Mesenchymal stem cell (in vitro differentiated cells and primary cell): ENCODE measurements at regions not wholly inside any gene's neighbourhood (a gene's known extent, or its start where the extent isn't known, plus 50 kb on each side); places are given as distances from the start of the nearest gene placed in this dataset.

Source experiments
- DNase-seq: peaks from one replicate; pipeline ENCODE4 v3.0.0-alpha.2; 2013
- H2AFZ ChIP-seq: one replicate; pipeline ENCODE4 v1.6.1; 2013; ENCODE audit warnings: low read depth, mild to moderate bottlenecking, control low read depth, inconsistent platforms, low read length, moderate library complexity
- H2AK5ac ChIP-seq: 2 replicates; pipeline ENCODE4 v1.6.1; 2013; ENCODE audit warnings: low read length, moderate library complexity, mild to moderate bottlenecking, inconsistent platforms; ENCODE audit not compliant: severe bottlenecking
- H2BK120ac ChIP-seq: one replicate; pipeline ENCODE4 v1.6.1; 2013; ENCODE audit warnings: low read depth, mild to moderate bottlenecking, inconsistent platforms, low read length, moderate library complexity
- H2BK12ac ChIP-seq, 2 experiments: one replicate each; pipeline ENCODE4 v1.6.1; 2013; ENCODE audit warnings: inconsistent platforms in 2 of 2, low read length in 2 of 2, mild to moderate bottlenecking in 2 of 2, moderate library complexity in 2 of 2, control low read depth in 1 of 2
- H2BK15ac ChIP-seq: one replicate; pipeline ENCODE4 v1.6.1; 2013; ENCODE audit warnings: mild to moderate bottlenecking, low read depth, inconsistent platforms; ENCODE audit not compliant: poor library complexity, severe bottlenecking
- H2BK5ac ChIP-seq: 2 replicates; pipeline ENCODE4 v1.6.1; 2013; ENCODE audit warnings: low read depth, mild to moderate bottlenecking, low read length, control low read depth, inconsistent platforms; ENCODE audit not compliant: poor library complexity, severe bottlenecking
- H3K14ac ChIP-seq, 2 experiments: one replicate each; pipeline ENCODE4 v1.6.1; 2013; ENCODE audit warnings: inconsistent platforms in 2 of 2, low read length in 2 of 2, control low read depth in 1 of 2, mild to moderate bottlenecking in 1 of 2, moderate library complexity in 1 of 2
- H3K18ac ChIP-seq, 2 experiments: one replicate each; pipeline ENCODE4 v1.6.1; 2013; ENCODE audit warnings: inconsistent platforms in 2 of 2, low read length in 2 of 2, control low read depth in 1 of 2, low read depth in 1 of 2, mild to moderate bottlenecking in 1 of 2
- H3K23ac ChIP-seq, 2 experiments: one replicate each; pipeline ENCODE4 v1.6.1; 2013; ENCODE audit warnings: inconsistent platforms in 2 of 2, low read length in 2 of 2, mild to moderate bottlenecking in 2 of 2, moderate library complexity in 2 of 2, control low read depth in 1 of 2
- H3K27ac ChIP-seq: 2 replicates; pipeline ENCODE4 v1.5.1; 2013; ENCODE audit warnings: mild to moderate bottlenecking, moderate library complexity, low read length, control low read depth, inconsistent platforms; ENCODE audit not compliant: poor library complexity, severe bottlenecking
- H3K27me3 ChIP-seq, 2 experiments: 2 replicates each; pipeline versions ENCODE4 v1.6.1 to v1.7.0; 2013; ENCODE audit warnings: low read length in 2 of 2, mild to moderate bottlenecking in 2 of 2, moderate library complexity in 2 of 2, control low read depth in 1 of 2, inconsistent platforms in 1 of 2; ENCODE audit not compliant: control insufficient read depth in 1 of 2, insufficient read depth in 1 of 2
- H3K36me3 ChIP-seq, 2 experiments: 2 replicates each; pipeline versions ENCODE4 v1.6.1 to v1.7.0; 2013; ENCODE audit warnings: low read length in 2 of 2, control low read depth in 1 of 2, inconsistent platforms in 1 of 2, low read depth in 1 of 2, mild to moderate bottlenecking in 1 of 2; ENCODE audit not compliant: insufficient read depth in 2 of 2, control insufficient read depth in 1 of 2
- H3K4ac ChIP-seq, 2 experiments: one replicate each; pipeline ENCODE4 v1.6.1; 2013; ENCODE audit warnings: inconsistent platforms in 2 of 2, low read length in 2 of 2, mild to moderate bottlenecking in 2 of 2, moderate library complexity in 2 of 2, control low read depth in 1 of 2, low read depth in 1 of 2
- H3K4me1 ChIP-seq: 2 replicates; pipeline ENCODE4 v1.6.1; 2013; ENCODE audit warnings: low read depth, low read length, control low read depth; ENCODE audit not compliant: control insufficient read depth, insufficient read depth
- H3K4me2 ChIP-seq: 2 replicates; pipeline ENCODE4 v1.6.1; 2013; ENCODE audit warnings: low read length, mild to moderate bottlenecking, inconsistent platforms; ENCODE audit not compliant: poor library complexity, severe bottlenecking
- H3K4me3 ChIP-seq, 2 experiments: 2 replicates each; pipeline versions ENCODE4 v1.5.1 to v1.7.0; 2013; ENCODE audit warnings: low read length in 2 of 2, mild to moderate bottlenecking in 2 of 2, control low read depth in 1 of 2, low read depth in 1 of 2; ENCODE audit not compliant: insufficient read depth in 1 of 2
- H3K79me1 ChIP-seq: replicated peaks from 2 replicates; pipeline ENCODE4 v1.6.1; 2013; ENCODE audit warnings: mild to moderate bottlenecking, control low read depth, low read length, inconsistent platforms; ENCODE audit not compliant: poor library complexity, severe bottlenecking
- H3K9ac ChIP-seq: 2 replicates; pipeline ENCODE4 v1.7.0; 2013; ENCODE audit warnings: mild to moderate bottlenecking, low read length, moderate library complexity
- H3K9me3 ChIP-seq: 2 replicates; pipeline ENCODE4 v1.7.0; 2013; ENCODE audit warnings: mild to moderate bottlenecking, low read length; ENCODE audit not compliant: control insufficient read depth
- H4K8ac ChIP-seq: one replicate; pipeline ENCODE4 v1.6.1; 2013; ENCODE audit warnings: inconsistent platforms, mild to moderate bottlenecking, low read length, moderate library complexity
- H4K91ac ChIP-seq: one replicate; pipeline ENCODE4 v1.6.1; 2013; ENCODE audit warnings: mild to moderate bottlenecking, low read length, inconsistent platforms
- WGBS: methylation state at CpG from one replicate; pipeline ENCODE4 v1.1.7; 2013; ENCODE audit warnings: mixed read lengths; 5-methylcytosine and 5-hydroxymethylcytosine counted together

DNA sequence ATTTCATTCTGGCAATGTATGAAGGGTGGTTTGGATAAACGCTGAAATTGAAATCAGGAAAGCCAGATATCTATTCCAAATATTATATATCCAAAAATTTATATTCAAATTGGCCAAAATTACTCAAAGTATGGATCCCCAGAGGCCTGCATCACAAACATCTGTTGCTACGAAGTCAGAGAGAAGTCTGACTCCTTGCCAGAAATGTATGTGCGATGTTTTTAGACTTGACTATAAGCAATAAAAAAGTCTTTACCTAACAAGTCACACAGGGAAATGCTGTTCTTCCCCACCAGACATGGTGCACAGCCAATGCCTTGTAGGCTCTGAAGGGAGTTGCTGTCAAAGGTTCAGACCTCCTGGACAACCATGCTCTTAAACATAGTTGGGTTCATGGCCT lies 533.1 kb downstream of the OTOL1 start:
- Histone ChIP-seq H3K9me3 (no peaks in the 10 kb centered on the region), H3K27ac (no peak overlapping the region), H2AFZ (no peak overlapping the region), H4K91ac (no peak overlapping the region), H3K79me1 (no peaks in the 10 kb centered on the region), H3K4ac (no peak overlapping the region), H4K8ac (no peak overlapping the region), H3K27me3 (no peaks in the 10 kb centered on the region), H2BK12ac (no peak overlapping the region), H2AK5ac (no peak overlapping the region), H3K23ac (no peak overlapping the region), H2BK15ac (no peak overlapping the region), H3K14ac (no peak overlapping the region), H3K18ac (no peak overlapping the region), H3K36me3 (no peaks in the 10 kb centered on the region), H2BK120ac (no peak overlapping the region), H3K4me3 (no peak overlapping the region), H3K9ac (no peak overlapping the region), H3K4me2 (no peak overlapping the region), H3K4me1 (no peaks in the 10 kb centered on the region), H2BK5ac (no peak overlapping the region)
- 100% methylated on average over 2 of the region's 3 CpGs for WGBS
- DNase-seq = no peak

DNA sequence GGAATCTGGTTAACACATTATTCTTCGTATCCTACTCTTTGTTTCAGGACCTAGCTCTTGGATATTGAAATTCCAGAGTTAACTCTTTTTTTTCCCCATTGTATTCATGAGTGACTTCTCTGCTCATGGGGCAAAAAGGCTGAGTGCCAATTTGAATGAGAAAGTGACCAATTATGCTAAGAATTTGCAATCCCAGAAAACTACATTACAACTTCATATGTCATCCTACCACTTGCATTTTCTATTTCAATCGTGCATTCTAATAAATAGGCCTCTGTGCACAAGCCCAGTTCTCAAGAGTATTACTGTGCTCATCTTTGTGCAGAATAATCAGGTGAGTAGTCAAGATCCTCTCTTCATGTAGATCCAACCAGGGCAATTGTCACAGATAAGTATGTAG lies 537.8 kb downstream of the OTOL1 start:
- no peaks in the 10 kb centered on the region for H3K9me3 ChIP-seq
- H4K91ac ChIP-seq = no peak overlapping the region
- H3K18ac ChIP-seq = no peak overlapping the region
- H3K36me3 ChIP-seq = no peaks in the 10 kb centered on the region
- no peak overlapping the region for H2AK5ac ChIP-seq
- no peak overlapping the region for H3K4me3 ChIP-seq
- no peak overlapping the region for H3K14ac ChIP-seq
- H4K8ac ChIP-seq = no peak overlapping the region
- H3K27me3 ChIP-seq = no peaks in the 10 kb centered on the region
- no peak overlapping the region for H2BK12ac ChIP-seq
- no peak overlapping the region for H3K4ac ChIP-seq
- no peak overlapping the region for H3K9ac ChIP-seq
- peak; percentile 11 for DNase-seq
- H3K79me1 ChIP-seq = no peaks in the 10 kb centered on the region
- WGBS = 69% methylated on average over 2 of the region's 2 CpGs
- no peak overlapping the region for H2AFZ ChIP-seq
- no peak overlapping the region for H3K23ac ChIP-seq
- no peak overlapping the region for H2BK5ac ChIP-seq
- H2BK120ac ChIP-seq = no peak overlapping the region
- H3K4me2 ChIP-seq = no peak overlapping the region
- H2BK15ac ChIP-seq = no peak overlapping the region
- no peaks in the 10 kb centered on the region for H3K4me1 ChIP-seq
- H3K27ac ChIP-seq = no peak overlapping the region

DNA sequence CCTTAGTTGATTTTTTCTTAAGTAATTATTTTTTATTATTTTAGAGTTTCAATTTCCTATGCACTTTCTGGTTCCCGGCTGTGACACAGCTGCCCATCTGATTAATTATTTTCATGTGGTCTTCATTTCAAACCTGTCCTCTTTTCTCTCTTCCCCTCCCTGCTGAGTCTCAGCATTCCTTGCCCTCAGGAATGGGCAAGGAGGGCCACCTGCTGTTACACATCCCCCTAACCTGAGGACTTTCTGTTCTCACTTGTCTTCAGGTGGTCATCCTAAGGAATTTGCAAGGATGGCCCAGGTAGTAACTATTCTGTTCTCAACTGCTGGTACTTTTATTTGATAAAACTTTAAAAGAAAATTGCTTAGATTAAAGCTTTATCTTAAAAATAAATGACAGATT lies 545.0 kb downstream of the OTOL1 start:
- Histone ChIP-seq H3K27ac (peak overlapping the region; percentile 56), H2AK5ac (no peak overlapping the region), H3K9ac (no peak overlapping the region), H3K4me1 (peaks cover 2% of the 10 kb centered on the region), H3K4me3 (no peak overlapping the region), H2BK5ac (no peak overlapping the region), H4K8ac (no peak overlapping the region), H3K27me3 (no peaks in the 10 kb centered on the region), H3K79me1 (no peaks in the 10 kb centered on the region), H3K14ac (no peak overlapping the region), H3K4me2 (no peak overlapping the region), H2BK12ac (no peak overlapping the region), H2AFZ (no peak overlapping the region), H3K18ac (no peak overlapping the region), H3K4ac (no peak overlapping the region), H2BK120ac (no peak overlapping the region), H3K9me3 (no peaks in the 10 kb centered on the region), H4K91ac (no peak overlapping the region), H3K36me3 (no peaks in the 10 kb centered on the region), H2BK15ac (no peak overlapping the region), H3K23ac (no peak overlapping the region)
- 87% methylated on average over 1 of the region's 1 CpG for WGBS
- DNase-seq = no peak

DNA sequence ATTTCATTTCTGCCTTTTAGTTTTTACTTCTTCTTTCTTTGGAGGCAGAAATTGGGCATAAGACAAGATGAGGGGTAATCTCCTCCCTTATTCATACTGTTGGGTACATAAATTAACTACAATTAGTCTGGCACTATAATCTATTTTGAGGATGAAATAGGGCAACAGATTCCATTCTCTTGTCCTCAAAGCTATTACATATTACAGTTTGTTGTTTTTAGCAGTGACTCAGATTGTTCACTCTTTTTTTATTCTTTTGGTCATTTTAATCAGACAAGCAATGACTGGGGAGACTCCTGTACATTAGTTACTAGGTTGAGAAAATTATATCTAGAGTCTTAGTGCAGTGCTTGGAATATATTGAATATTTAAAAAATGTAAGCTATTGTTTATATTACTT lies 556.0 kb downstream of the OTOL1 start:
- H2AFZ ChIP-seq = no peak overlapping the region
- no peak overlapping the region for H3K4me3 ChIP-seq
- H2BK120ac ChIP-seq = no peak overlapping the region
- no peak overlapping the region for H3K14ac ChIP-seq
- no peak overlapping the region for H3K4me2 ChIP-seq
- H4K8ac ChIP-seq = no peak overlapping the region
- no peaks in the 10 kb centered on the region for H3K36me3 ChIP-seq
- H3K18ac ChIP-seq = no peak overlapping the region
- no peak for DNase-seq
- no peak overlapping the region for H2AK5ac ChIP-seq
- no peak overlapping the region for H2BK5ac ChIP-seq
- no peaks in the 10 kb centered on the region for H3K9me3 ChIP-seq
- no peak overlapping the region for H3K23ac ChIP-seq
- no peak overlapping the region for H2BK15ac ChIP-seq
- no peak overlapping the region for H3K9ac ChIP-seq
- H3K4ac ChIP-seq = no peak overlapping the region
- no peak overlapping the region for H2BK12ac ChIP-seq
- H3K4me1 ChIP-seq = no peaks in the 10 kb centered on the region
- H3K27me3 ChIP-seq = no peaks in the 10 kb centered on the region
- no peaks in the 10 kb centered on the region for H3K79me1 ChIP-seq
- H4K91ac ChIP-seq = no peak overlapping the region
- H3K27ac ChIP-seq = no peak overlapping the region
